ENCODE measurements at regions not wholly inside any gene's neighbourhood (a gene's known extent, or its start where the extent isn't known, plus 50 kb on each side); places are given as distances from the start of the nearest gene placed in this dataset.

DNA sequence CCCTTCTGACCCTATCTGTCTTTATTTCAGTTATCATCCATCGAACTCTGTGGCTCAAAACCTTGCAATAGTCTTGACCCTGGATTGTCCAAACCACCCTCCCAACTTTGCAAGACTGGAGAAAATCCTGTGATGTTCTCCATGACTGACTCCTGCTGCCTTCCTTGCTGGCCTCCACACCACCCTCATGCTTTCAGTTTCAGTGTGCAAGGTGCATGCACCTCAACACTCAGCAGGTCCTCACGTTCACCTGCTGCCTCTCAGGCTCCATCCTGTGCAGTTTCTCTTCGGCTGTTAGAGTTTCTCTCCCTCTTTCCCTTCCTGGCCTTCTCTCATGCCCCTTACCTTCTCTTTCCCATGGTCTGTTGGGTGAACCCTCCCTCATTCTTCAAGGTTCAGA is 59.4 kb upstream of the ASIC2 start:
- TF ChIP-seq, protein P1, sequence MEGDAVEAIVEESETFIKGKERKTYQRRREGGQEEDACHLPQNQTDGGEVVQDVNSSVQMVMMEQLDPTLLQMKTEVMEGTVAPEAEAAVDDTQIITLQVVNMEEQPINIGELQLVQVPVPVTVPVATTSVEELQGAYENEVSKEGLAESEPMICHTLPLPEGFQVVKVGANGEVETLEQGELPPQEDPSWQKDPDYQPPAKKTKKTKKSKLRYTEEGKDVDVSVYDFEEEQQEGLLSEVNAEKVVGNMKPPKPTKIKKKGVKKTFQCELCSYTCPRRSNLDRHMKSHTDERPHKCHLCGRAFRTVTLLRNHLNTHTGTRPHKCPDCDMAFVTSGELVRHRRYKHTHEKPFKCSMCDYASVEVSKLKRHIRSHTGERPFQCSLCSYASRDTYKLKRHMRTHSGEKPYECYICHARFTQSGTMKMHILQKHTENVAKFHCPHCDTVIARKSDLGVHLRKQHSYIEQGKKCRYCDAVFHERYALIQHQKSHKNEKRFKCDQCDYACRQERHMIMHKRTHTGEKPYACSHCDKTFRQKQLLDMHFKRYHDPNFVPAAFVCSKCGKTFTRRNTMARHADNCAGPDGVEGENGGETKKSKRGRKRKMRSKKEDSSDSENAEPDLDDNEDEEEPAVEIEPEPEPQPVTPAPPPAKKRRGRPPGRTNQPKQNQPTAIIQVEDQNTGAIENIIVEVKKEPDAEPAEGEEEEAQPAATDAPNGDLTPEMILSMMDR (conservative IDR thresholded peaks at IDR 0.05; ENCODE audit: low read depth), result no peak
- POLR2A ChIA-PET (ENCODE audit: low non-redundant PET), result no interaction called here
- H3K27ac ChIP-seq, result no peak overlapping the region
- CTCF ChIA-PET, result no interaction called here
- no peak for DNase-seq (ENCODE audit: low spot score)

- no peak overlapping the region for H3K27ac ChIP-seq
- CTCF ChIA-PET, result interaction anchor here (0.6 kb wide), 1 partner anchor 366 kb away, joined by 4 read pairs; no protein-coding TSS in a partner anchor
- no peak for DNase-seq (ENCODE audit: low spot score)
- POLR2A ChIA-PET (ENCODE audit: low non-redundant PET), result no interaction called here
- TF ChIP-seq, protein P1 (conservative IDR thresholded peaks at IDR 0.05; ENCODE audit: low read depth), result no peak
Measured at GRCh38 chr17:33356266-33356665, 63.2 kb upstream of the ASIC2 start.

DNA sequence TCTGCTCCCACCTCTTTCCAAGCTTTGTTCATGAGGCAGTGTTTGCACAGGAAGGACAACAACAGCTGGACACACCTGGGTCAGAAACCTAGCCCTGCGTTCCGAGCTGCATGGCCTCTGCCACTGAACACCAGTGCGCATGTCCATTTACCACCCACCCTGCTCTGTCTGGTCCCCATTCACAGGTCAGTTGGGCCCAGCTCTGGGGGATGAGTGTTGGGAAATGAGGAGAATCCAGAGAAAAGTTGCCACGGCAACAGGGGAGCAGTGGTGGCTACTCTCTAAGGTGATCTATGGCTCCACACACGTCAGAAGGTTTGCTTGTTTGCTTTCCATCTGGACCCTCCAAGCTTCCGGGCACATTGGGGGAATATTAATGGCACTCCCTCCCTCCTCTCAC is 70.4 kb upstream of the ASIC2 start:
- no peak for DNase-seq (ENCODE audit: low spot score)
- H3K27ac ChIP-seq, result no peak overlapping the region
- POLR2A ChIA-PET (ENCODE audit: low non-redundant PET), result no interaction called here
- CTCF ChIA-PET, result no interaction called here
- TF ChIP-seq, protein P1 (conservative IDR thresholded peaks at IDR 0.05; ENCODE audit: low read depth), result no peak

- no peak for DNase-seq (ENCODE audit: low spot score)
- TF ChIP-seq, protein P1 (conservative IDR thresholded peaks at IDR 0.05; ENCODE audit: low read depth), result no peak
- ChIA-PET CTCF (no interaction called here), POLR2A (ENCODE audit: low non-redundant PET) (no interaction called here)
- no peak overlapping the region for H3K27ac ChIP-seq
Measured at GRCh38 chr17:33366960-33367359, 73.9 kb upstream of the ASIC2 start.

GRCh38 chr17:33369149-33369548 is 76.1 kb upstream of the ASIC2 start:
- POLR2A ChIA-PET (ENCODE audit: low non-redundant PET), result no interaction called here
- peak; percentile 18 for DNase-seq (ENCODE audit: low spot score)
- CTCF ChIA-PET, result no interaction called here

GRCh38 chr17:33369876-33370275 is 76.8 kb upstream of the ASIC2 start:
- CTCF ChIA-PET, result no interaction called here
- TF ChIP-seq, protein P1 (conservative IDR thresholded peaks at IDR 0.05; ENCODE audit: low read depth), result no peak
- H3K27ac ChIP-seq, result no peak overlapping the region
- DNase-seq (ENCODE audit: low spot score), result no peak
- POLR2A ChIA-PET (ENCODE audit: low non-redundant PET), result no interaction called here

More at GRCh38 chr17:33369149-33369548, 76.1 kb upstream of the ASIC2 start:
- TF ChIP-seq, protein P1 (conservative IDR thresholded peaks at IDR 0.05; ENCODE audit: low read depth), result no peak
- no peak overlapping the region for H3K27ac ChIP-seq

GRCh38 chr17:33370401-33370800 is 77.3 kb upstream of the ASIC2 start:
- POLR2A ChIA-PET (ENCODE audit: low non-redundant PET), result no interaction called here
- TF ChIP-seq, protein P1 (conservative IDR thresholded peaks at IDR 0.05; ENCODE audit: low read depth), result no peak
- CTCF ChIA-PET, result no interaction called here
- DNase-seq (ENCODE audit: low spot score), result no peak
- no peak overlapping the region for H3K27ac ChIP-seq
